ENCODE measurements at regions not wholly inside any gene's neighbourhood (a gene's known extent, or its start where the extent isn't known, plus 50 kb on each side); places are given as distances from the start of the nearest gene placed in this dataset.
A peak's percentile ranks its signal among the peaks of the same experiment; 100 is the strongest.
"Not testable (repeated sequence)": the region's sequence is repeated elsewhere in the genome, so short reads cannot be mapped to it uniquely, and the experiment has no call there.

- DNase-seq: no peak
Measured at GRCh38 chr9:38181866-38182265, 112.8 kb upstream of the SHB start.

- no peak for DNase-seq
Measured at GRCh38 chr9:38181232-38181631, 112.2 kb upstream of the SHB start.

- no peak for DNase-seq
Measured at GRCh38 chr9:38180656-38181055, 111.6 kb upstream of the SHB start.

- no peak for DNase-seq
Measured at GRCh38 chr9:38179965-38180364, 110.9 kb upstream of the SHB start.

- no peak for DNase-seq
Measured at GRCh38 chr9:38178237-38178636, 109.2 kb upstream of the SHB start.

- DNase-seq: no peak
Measured at GRCh38 chr9:38177680-38178079, 108.7 kb upstream of the SHB start.

- no peak for DNase-seq
Measured at GRCh38 chr9:38176251-38176650, 107.2 kb upstream of the SHB start.

- no peak for DNase-seq
Measured at GRCh38 chr9:38175423-38175822, 106.4 kb upstream of the SHB start.

GRCh38 chr9:38172586-38172985 is 103.6 kb upstream of the SHB start:
- DNase-seq: no peak

- no peak for DNase-seq
Measured at GRCh38 chr9:38171926-38172325, 102.9 kb upstream of the SHB start.

GRCh38 chr9:38171538-38171884 is 102.5 kb upstream of the SHB start:
- DNase-seq: no peak

GRCh38 chr9:38170763-38171537 is 101.9 kb upstream of the SHB start:
- not testable (repeated sequence) for DNase-seq

- not testable (repeated sequence) for DNase-seq
Measured at GRCh38 chr9:38170155-38170554, 101.1 kb upstream of the SHB start.

GRCh38 chr9:38166501-38166900 is 97.5 kb upstream of the SHB start:
- DNase-seq: no peak

- DNase-seq: no peak
Measured at GRCh38 chr9:38164659-38165221, 95.7 kb upstream of the SHB start.

- no peak for DNase-seq
Measured at GRCh38 chr9:38163518-38163917, 94.5 kb upstream of the SHB start.

GRCh38 chr9:38162332-38163211 is 93.5 kb upstream of the SHB start:
- DNase-seq: no peak

- DNase-seq: peak; percentile 80
Measured at GRCh38 chr9:38160613-38161215, 91.7 kb upstream of the SHB start.

GRCh38 chr9:38159599-38159998 is 90.6 kb upstream of the SHB start:
- DNase-seq: no peak

- no peak for DNase-seq
Measured at GRCh38 chr9:38158628-38159027, 89.6 kb upstream of the SHB start.

- no peak for DNase-seq
Measured at GRCh38 chr9:38157711-38158110, 88.7 kb upstream of the SHB start.

- DNase-seq: no peak
Measured at GRCh38 chr9:38154501-38155421, 85.7 kb upstream of the SHB start.
